ENCODE measurements at regions not wholly inside any gene's neighbourhood (a gene's known extent, or its start where the extent isn't known, plus 50 kb on each side); places are given as distances from the start of the nearest gene placed in this dataset.

GRCh38 chr3:36227980-36228379 is 152.3 kb upstream of the STAC start:
- TF ChIP-seq CTCF (IDR thresholded peaks at IDR 0.05; ENCODE audit: low read depth, low read length) (no peak), MYC (IDR thresholded peaks at IDR 0.05; ENCODE audit: low read depth, low read length) (no peak), POLR2A (IDR thresholded peaks at IDR 0.05; ENCODE audit: extremely low read depth, insufficient read length) (no peak)
